Islet precursor cell (in vitro differentiated cells): ENCODE measurements at regions not wholly inside any gene's neighbourhood (a gene's known extent, or its start where the extent isn't known, plus 50 kb on each side); places are given as distances from the start of the nearest gene placed in this dataset.
A peak's percentile ranks its signal among the peaks of the same experiment; 100 is the strongest.
"Not testable (repeated sequence)": the region's sequence is repeated elsewhere in the genome, so short reads cannot be mapped to it uniquely, and the experiment has no call there.

Source experiments
- DNase-seq: peaks from one replicate; pipeline ENCODE4 v3.0.0-alpha.2; 2018

- peak; percentile 94 for DNase-seq
These were observed 129.1 kb downstream of the TNFRSF21 start for GRCh38 chr6:47180633-47181032.

GRCh38 chr6:47179286-47179685 is 130.4 kb downstream of the TNFRSF21 start:
- DNase-seq: no peak

- no peak for DNase-seq
These were observed 133.5 kb upstream of the ADGRF1 start for GRCh38 chr6:47175656-47176055.

- no peak for DNase-seq
These were observed 132.4 kb upstream of the ADGRF1 start for GRCh38 chr6:47174502-47175023.

GRCh38 chr6:47174063-47174462 is 131.9 kb upstream of the ADGRF1 start:
- not testable (repeated sequence) for DNase-seq

GRCh38 chr6:47173145-47173544 is 131.0 kb upstream of the ADGRF1 start:
- not testable (repeated sequence) for DNase-seq

GRCh38 chr6:47170617-47170947 is 128.4 kb upstream of the ADGRF1 start:
- DNase-seq: no peak

- peak; percentile 81 for DNase-seq
These were observed 127.9 kb upstream of the ADGRF1 start for GRCh38 chr6:47169785-47170616.

GRCh38 chr6:47168180-47168579 is 126.0 kb upstream of the ADGRF1 start:
- DNase-seq: peak; percentile 96

- no peak for DNase-seq
These were observed 123.8 kb upstream of the ADGRF1 start for GRCh38 chr6:47165918-47166317.

GRCh38 chr6:47164877-47165276 is 122.7 kb upstream of the ADGRF1 start:
- DNase-seq: no peak

- no peak for DNase-seq
These were observed 121.4 kb upstream of the ADGRF1 start for GRCh38 chr6:47163536-47163935.

GRCh38 chr6:47162793-47163192 is 120.7 kb upstream of the ADGRF1 start:
- no peak for DNase-seq

GRCh38 chr6:47162231-47162630 is 120.1 kb upstream of the ADGRF1 start:
- DNase-seq: no peak

GRCh38 chr6:47161176-47161687 is 119.1 kb upstream of the ADGRF1 start:
- DNase-seq: no peak

- no peak for DNase-seq
These were observed 118.6 kb upstream of the ADGRF1 start for GRCh38 chr6:47160702-47161101.

GRCh38 chr6:47159763-47160162 is 117.6 kb upstream of the ADGRF1 start:
- no peak for DNase-seq

- DNase-seq: no peak
These were observed 115.6 kb upstream of the ADGRF1 start for GRCh38 chr6:47157653-47158219.

GRCh38 chr6:47157063-47157462 is 114.9 kb upstream of the ADGRF1 start:
- DNase-seq: no peak

- DNase-seq: no peak
These were observed 114.1 kb upstream of the ADGRF1 start for GRCh38 chr6:47156196-47156595.

GRCh38 chr6:47153404-47153755 is 111.2 kb upstream of the ADGRF1 start:
- no peak for DNase-seq

GRCh38 chr6:47152666-47153403 is 110.7 kb upstream of the ADGRF1 start:
- no peak for DNase-seq

- no peak for DNase-seq
These were observed 109.2 kb upstream of the ADGRF1 start for GRCh38 chr6:47151232-47151898.
